ENCODE measurements at regions not wholly inside any gene's neighbourhood (a gene's known extent, or its start where the extent isn't known, plus 50 kb on each side); places are given as distances from the start of the nearest gene placed in this dataset.

- ChIA-PET POLR2A (no interaction called here), CTCF (no interaction called here)
- Mint-ChIP-seq H3K27ac (no peak overlapping the region), H3K27me3 (no peaks in the 10 kb centered on the region), H3K9me3 (ENCODE audit: insufficient read depth) (no peaks in the 10 kb centered on the region), H3K4me3 (no peak overlapping the region), H3K4me1 (no peaks in the 10 kb centered on the region)
- H4K20me1 ChIP-seq (ENCODE audit: control insufficient read depth, insufficient read depth, low read length, poor library complexity, severe bottlenecking): no peaks in the 10 kb centered on the region
- WGBS (ENCODE audit: insufficient coverage): no CpG with 5 or more reads among the region's 1 CpG
- ATAC-seq (ENCODE audit: low read depth) (no peak), DNase-seq (no peak)
- H3K79me2 ChIP-seq (ENCODE audit: control insufficient read depth, insufficient read depth, low read length): no peaks in the 10 kb centered on the region
- H3K36me3 ChIP-seq (replicated peaks in 1 of 2; ENCODE audit: control extremely low read depth in 1 of 2, control insufficient read depth in 1 of 2, extremely low read depth in 1 of 2, insufficient read depth in 2 of 2, low read length in 1 of 2): no peaks in the 10 kb centered on the region
- H3K27ac ChIP-seq (ENCODE audit: low read length in 2 of 2): no peak overlapping the region
- H3K9ac ChIP-seq (ENCODE audit: low read length): no peak overlapping the region
- no peak overlapping the region for H3K4me3 ChIP-seq (ENCODE audit: control extremely low read depth in 1 of 5, extremely low read depth in 1 of 5, insufficient read depth in 1 of 5, low read depth in 2 of 5, low read length in 4 of 5)
- TF ChIP-seq EZH2 (IDR thresholded peaks at IDR 0.05; ENCODE audit: borderline replicate concordance, insufficient read depth, low read depth, low read length, poor library complexity, severe bottlenecking): no peak
- no peak for TF ChIP-seq CTCF (IDR thresholded peaks at IDR 0.05)
- no peaks in the 10 kb centered on the region for H3K4me1 ChIP-seq (ENCODE audit: control insufficient read depth in 2 of 2, insufficient read depth in 2 of 2, low read length in 2 of 2)
- H3K9me3 ChIP-seq (ENCODE audit: control extremely low read depth in 1 of 3, control insufficient read depth in 2 of 3, insufficient read depth in 1 of 3, low read length in 2 of 3): no peaks in the 10 kb centered on the region
- intact Hi-C loops (cut with micrococcal nuclease): no loop called here
- H2AFZ ChIP-seq (ENCODE audit: insufficient read depth, low read depth, low read length, poor library complexity, severe bottlenecking): no peak overlapping the region
- H3K4me2 ChIP-seq (replicated peaks; ENCODE audit: low read depth, low read length, poor library complexity, severe bottlenecking): no peak overlapping the region
- no peaks in the 10 kb centered on the region for H3K27me3 ChIP-seq (replicated peaks in 1 of 4; ENCODE audit: control extremely low read depth in 1 of 4, control insufficient read depth in 3 of 4, insufficient read depth in 4 of 4, low read length in 3 of 4)
Measured at GRCh38 chr5:103461243-103461642, 101.3 kb downstream of the NUDT12 start.

GRCh38 chr5:103458497-103459040, 104.0 kb downstream of the NUDT12 start:
- H3K4me2 ChIP-seq (replicated peaks; ENCODE audit: low read depth, low read length, poor library complexity, severe bottlenecking): no peak overlapping the region
- Mint-ChIP-seq H3K4me1 (no peaks in the 10 kb centered on the region), H3K9me3 (ENCODE audit: insufficient read depth) (no peaks in the 10 kb centered on the region), H3K27me3 (no peaks in the 10 kb centered on the region), H3K27ac (no peak overlapping the region), H3K4me3 (no peak overlapping the region)
- H2AFZ ChIP-seq (ENCODE audit: insufficient read depth, low read depth, low read length, poor library complexity, severe bottlenecking): no peak overlapping the region
- no peaks in the 10 kb centered on the region for H3K27me3 ChIP-seq (replicated peaks in 1 of 4; ENCODE audit: control extremely low read depth in 1 of 4, control insufficient read depth in 3 of 4, insufficient read depth in 4 of 4, low read length in 3 of 4)
- WGBS (ENCODE audit: insufficient coverage): no CpG with 5 or more reads among the region's 3 CpGs
- intact Hi-C loops (cut with micrococcal nuclease): no loop called here
- DNase-seq (no peak), ATAC-seq (ENCODE audit: low read depth) (no peak)
- H3K9me3 ChIP-seq (ENCODE audit: control extremely low read depth in 1 of 3, control insufficient read depth in 2 of 3, insufficient read depth in 1 of 3, low read length in 2 of 3): no peaks in the 10 kb centered on the region
- no peaks in the 10 kb centered on the region for H3K36me3 ChIP-seq (replicated peaks in 1 of 2; ENCODE audit: control extremely low read depth in 1 of 2, control insufficient read depth in 1 of 2, extremely low read depth in 1 of 2, insufficient read depth in 2 of 2, low read length in 1 of 2)
- ChIA-PET CTCF (interaction anchor here (1.0 kb wide), 1 partner anchor 17 kb away, joined by 4 read pairs; no protein-coding TSS in a partner anchor), POLR2A (no interaction called here)
- TF ChIP-seq EZH2 (IDR thresholded peaks at IDR 0.05; ENCODE audit: borderline replicate concordance, insufficient read depth, low read depth, low read length, poor library complexity, severe bottlenecking): no peak
- TF ChIP-seq CTCF (IDR thresholded peaks at IDR 0.05): no peak
- no peaks in the 10 kb centered on the region for H4K20me1 ChIP-seq (ENCODE audit: control insufficient read depth, insufficient read depth, low read length, poor library complexity, severe bottlenecking)
- H3K4me1 ChIP-seq (ENCODE audit: control insufficient read depth in 2 of 2, insufficient read depth in 2 of 2, low read length in 2 of 2): no peaks in the 10 kb centered on the region
- no peak overlapping the region for H3K9ac ChIP-seq (ENCODE audit: low read length)
- no peak overlapping the region for H3K27ac ChIP-seq (ENCODE audit: low read length in 2 of 2)
- H3K4me3 ChIP-seq (ENCODE audit: control extremely low read depth in 1 of 5, extremely low read depth in 1 of 5, insufficient read depth in 1 of 5, low read depth in 2 of 5, low read length in 4 of 5): no peak overlapping the region
- no peaks in the 10 kb centered on the region for H3K79me2 ChIP-seq (ENCODE audit: control insufficient read depth, insufficient read depth, low read length)
